Natural killer cell (primary cell): ENCODE measurements at regions not wholly inside any gene's neighbourhood (a gene's known extent, or its start where the extent isn't known, plus 50 kb on each side); places are given as distances from the start of the nearest gene placed in this dataset.

Experiments
- ATAC-seq, 3 donors: fragments of 150-1000 bp in 2 of 3; fragments of 200-7000 bp in 1 of 3; cut with Tn5 transposase; 1 replicate in 1 of 3; 2 replicates in 2 of 3; pipeline ENCODE4 v1.10.0; 2021; ENCODE audit warnings: mild to moderate bottlenecking in 2 of 3, moderate library complexity in 2 of 3
- DNase-seq, 2 donors: peaks; one replicate each; pipeline versions ENCODE4 v3.0.0 to v3.0.0-alpha.2; 2013 to 2021; ENCODE audit warnings: mixed read lengths in 1 of 2
- H3K27ac ChIP-seq: one replicate; pipeline ENCODE4 v1.5.1; 2013; ENCODE audit warnings: mild to moderate bottlenecking, low read length
- H3K27me3 ChIP-seq: one replicate; pipeline ENCODE4 v1.6.1; 2013; ENCODE audit warnings: low read length; ENCODE audit not compliant: control insufficient read depth, insufficient read depth
- H3K36me3 ChIP-seq: one replicate; pipeline ENCODE4 v1.6.1; 2013; ENCODE audit warnings: low read length; ENCODE audit not compliant: control insufficient read depth, insufficient read depth
- H3K4me1 ChIP-seq: one replicate; pipeline ENCODE4 v1.6.1; 2013; ENCODE audit warnings: low read length; ENCODE audit not compliant: control insufficient read depth, insufficient read depth
- H3K4me3 ChIP-seq: one replicate; pipeline ENCODE4 v1.5.1; 2013; ENCODE audit warnings: low read length
- H3K9me3 ChIP-seq: one replicate; pipeline ENCODE4 v1.6.1; 2013; ENCODE audit warnings: low read length; ENCODE audit not compliant: control insufficient read depth, insufficient read depth
- H3K27ac Mint-ChIP-seq, 2 donors: one replicate each; pipeline ENCODE4 v1.8.0; 2022; ENCODE audit warnings: mild to moderate bottlenecking in 2 of 2, mixed read lengths in 2 of 2, moderate library complexity in 1 of 2
- H3K27me3 Mint-ChIP-seq, 2 donors: one replicate each; pipeline ENCODE4 v1.8.0; 2022; ENCODE audit warnings: low read depth in 2 of 2, mixed read lengths in 2 of 2
- H3K36me3 Mint-ChIP-seq: one replicate; pipeline ENCODE4 v1.8.0; 2022; ENCODE audit warnings: mixed read lengths
- H3K4me1 Mint-ChIP-seq, 2 donors: one replicate each; pipeline ENCODE4 v1.8.0; 2022; ENCODE audit warnings: mixed read lengths in 2 of 2
- H3K4me3 Mint-ChIP-seq: one replicate; pipeline ENCODE4 v1.8.0; 2022; ENCODE audit warnings: mild to moderate bottlenecking, moderate library complexity, mixed read lengths
- H3K9me3 Mint-ChIP-seq, 2 donors: one replicate each; pipeline ENCODE4 v1.8.0; 2022; ENCODE audit warnings: mixed read lengths in 2 of 2
- WGBS: methylation state at CpG from one replicate; pipeline ENCODE4 v1.1.7; 2013; ENCODE audit warnings: missing lambda C conversion rate; ENCODE audit not compliant: insufficient coverage; 5-methylcytosine and 5-hydroxymethylcytosine counted together
- intact Hi-C: fragments of 100-400 bp; cut with micrococcal nuclease; formaldehyde crosslinking; loops from one replicate; pipeline ENCODE4 v1.14.2; 2022
- TF ChIP-seq, protein P1 (sequence below): fragments of 200-600 bp; IDR thresholded peaks from one replicate; pipeline ENCODE4 v1.8.0; 2022; ENCODE audit warnings: antibody characterized with exemption

DNA sequence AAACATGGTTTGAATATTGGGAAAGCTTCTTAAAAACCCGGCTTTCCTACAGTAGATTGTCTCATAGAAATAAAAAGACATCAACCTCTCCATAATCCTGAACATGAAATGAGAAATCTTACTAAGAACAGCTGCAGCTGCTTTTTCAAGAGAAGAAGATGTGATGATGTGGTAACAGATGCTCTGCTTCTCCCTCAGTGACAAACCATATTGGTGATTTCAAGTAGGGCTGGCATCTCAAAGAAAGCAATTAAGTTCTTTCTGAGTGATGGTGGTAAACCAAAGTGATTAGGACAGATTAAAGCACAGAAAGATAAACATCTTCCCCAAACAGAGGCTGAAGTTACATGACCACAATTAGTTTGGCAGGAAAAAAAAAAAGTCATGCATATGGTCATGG lies 1477.7 kb downstream of the RAPGEF2 start:
- Histone ChIP-seq H3K4me1 (no peaks in the 10 kb centered on the region), H3K27me3 (no peaks in the 10 kb centered on the region), H3K4me3 (no peak overlapping the region), H3K36me3 (no peaks in the 10 kb centered on the region), H3K9me3 (no peaks in the 10 kb centered on the region), H3K27ac (no peak overlapping the region)
- TF ChIP-seq, protein P1, sequence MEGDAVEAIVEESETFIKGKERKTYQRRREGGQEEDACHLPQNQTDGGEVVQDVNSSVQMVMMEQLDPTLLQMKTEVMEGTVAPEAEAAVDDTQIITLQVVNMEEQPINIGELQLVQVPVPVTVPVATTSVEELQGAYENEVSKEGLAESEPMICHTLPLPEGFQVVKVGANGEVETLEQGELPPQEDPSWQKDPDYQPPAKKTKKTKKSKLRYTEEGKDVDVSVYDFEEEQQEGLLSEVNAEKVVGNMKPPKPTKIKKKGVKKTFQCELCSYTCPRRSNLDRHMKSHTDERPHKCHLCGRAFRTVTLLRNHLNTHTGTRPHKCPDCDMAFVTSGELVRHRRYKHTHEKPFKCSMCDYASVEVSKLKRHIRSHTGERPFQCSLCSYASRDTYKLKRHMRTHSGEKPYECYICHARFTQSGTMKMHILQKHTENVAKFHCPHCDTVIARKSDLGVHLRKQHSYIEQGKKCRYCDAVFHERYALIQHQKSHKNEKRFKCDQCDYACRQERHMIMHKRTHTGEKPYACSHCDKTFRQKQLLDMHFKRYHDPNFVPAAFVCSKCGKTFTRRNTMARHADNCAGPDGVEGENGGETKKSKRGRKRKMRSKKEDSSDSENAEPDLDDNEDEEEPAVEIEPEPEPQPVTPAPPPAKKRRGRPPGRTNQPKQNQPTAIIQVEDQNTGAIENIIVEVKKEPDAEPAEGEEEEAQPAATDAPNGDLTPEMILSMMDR, result no peak
- Mint-ChIP-seq H3K4me3 (no peak overlapping the region), H3K27me3 (no peaks in the 10 kb centered on the region), H3K4me1 (no peaks in the 10 kb centered on the region), H3K27ac (no peak overlapping the region), H3K36me3 (no peaks in the 10 kb centered on the region), H3K9me3 (peaks cover 4% of the 10 kb centered on the region in 2 donors)
- intact Hi-C loops, result no loop called here
- no CpG with 5 or more reads among the region's 1 CpG for WGBS
- DNase-seq (no peak), ATAC-seq (no peak)

DNA sequence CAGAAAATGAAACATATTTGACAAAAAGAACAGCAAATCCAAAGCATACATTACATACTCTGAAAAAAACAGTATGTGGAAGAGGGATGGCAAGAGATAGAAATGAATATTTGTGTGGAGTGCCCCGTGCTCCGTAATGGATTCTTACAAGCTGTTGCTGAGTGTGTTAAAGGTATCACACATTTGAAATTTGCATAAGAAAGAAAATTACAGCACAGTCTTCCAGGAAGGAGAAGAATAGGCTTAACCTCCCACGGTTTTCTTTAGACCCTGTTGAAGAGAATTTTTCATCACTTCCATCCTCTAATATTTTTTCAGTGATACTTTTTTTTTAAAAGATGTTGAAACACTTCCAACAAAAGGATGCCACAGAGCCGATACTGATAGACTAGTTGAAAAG lies 1489.4 kb downstream of the RAPGEF2 start:
- intact Hi-C loops, result no loop called here
- Histone ChIP-seq H3K27ac (no peak overlapping the region), H3K9me3 (no peaks in the 10 kb centered on the region), H3K4me3 (no peak overlapping the region), H3K27me3 (no peaks in the 10 kb centered on the region), H3K4me1 (no peaks in the 10 kb centered on the region), H3K36me3 (no peaks in the 10 kb centered on the region)
- no peaks in the 10 kb centered on the region for H3K4me1 Mint-ChIP-seq
- no peak overlapping the region for H3K4me3 Mint-ChIP-seq
- no peaks in the 10 kb centered on the region for H3K36me3 Mint-ChIP-seq
- 68% methylated on average over 3 of the region's 4 CpGs for WGBS
- DNase-seq (no peak), ATAC-seq (no peak)
- TF ChIP-seq, protein P1, result no peak
- peaks cover 14% of the 10 kb centered on the region in 2 donors for H3K9me3 Mint-ChIP-seq
- no peak overlapping the region for H3K27ac Mint-ChIP-seq
- H3K27me3 Mint-ChIP-seq, result no peaks in the 10 kb centered on the region

DNA sequence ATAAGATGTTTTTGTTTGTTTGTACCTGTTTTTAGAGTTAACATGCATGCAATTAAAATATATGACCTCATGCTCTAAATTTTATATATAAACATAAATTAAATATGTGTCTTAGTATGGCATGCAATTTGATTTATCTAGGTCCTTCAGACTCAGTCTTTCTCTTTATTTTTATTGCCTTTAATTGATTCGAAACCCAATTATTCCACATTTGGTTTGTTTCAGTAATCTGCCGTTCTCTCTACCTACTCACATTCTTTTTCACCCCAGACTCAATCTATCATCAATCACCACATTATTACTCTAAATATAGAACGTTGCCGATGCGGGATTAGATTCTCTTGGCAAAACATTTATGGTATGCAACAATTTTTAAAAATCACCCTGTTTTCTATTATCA lies 1492.8 kb downstream of the RAPGEF2 start:
- H3K27me3 ChIP-seq, result no peaks in the 10 kb centered on the region
- peaks cover 5% of the 10 kb centered on the region for H3K36me3 Mint-ChIP-seq
- H3K4me3 Mint-ChIP-seq, result no peak overlapping the region
- no peak overlapping the region for H3K27ac Mint-ChIP-seq
- H3K4me3 ChIP-seq, result no peak overlapping the region
- DNase-seq, result no peak
- no peak for ATAC-seq
- intact Hi-C loops, result no loop called here
- H3K36me3 ChIP-seq, result no peaks in the 10 kb centered on the region
- peaks cover 14 to 15% of the 10 kb centered on the region in 2 donors for H3K9me3 Mint-ChIP-seq
- H3K9me3 ChIP-seq, result no peaks in the 10 kb centered on the region
- H3K27me3 Mint-ChIP-seq, result no peaks in the 10 kb centered on the region
- H3K4me1 ChIP-seq, result no peaks in the 10 kb centered on the region
- TF ChIP-seq, protein P1, result no peak
- WGBS, result 86% methylated on average over 5 of the region's 5 CpGs
- H3K27ac ChIP-seq, result no peak overlapping the region
- H3K4me1 Mint-ChIP-seq, result no peaks in the 10 kb centered on the region

DNA sequence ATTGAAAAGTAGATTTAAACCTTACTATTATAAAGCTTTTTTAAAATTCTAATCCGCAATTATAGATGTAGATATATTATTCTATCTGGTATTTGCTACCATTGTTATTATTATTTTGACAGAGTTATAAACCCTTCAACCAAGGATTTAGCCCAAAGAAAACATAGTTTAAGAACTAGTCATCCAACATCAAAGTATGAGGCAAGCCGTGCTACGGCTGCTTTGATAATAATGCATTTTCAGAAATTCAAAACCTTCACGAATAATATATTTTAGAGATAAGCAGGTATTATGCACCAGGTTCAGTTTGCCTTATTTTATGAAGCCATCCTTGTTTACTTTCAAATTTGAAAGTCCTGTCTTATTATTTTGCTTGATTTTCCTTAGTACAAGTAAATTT lies 1501.7 kb downstream of the RAPGEF2 start:
- Mint-ChIP-seq H3K27ac (no peak overlapping the region), H3K4me1 (no peaks in the 10 kb centered on the region), H3K4me3 (no peak overlapping the region), H3K27me3 (no peaks in the 10 kb centered on the region), H3K36me3 (peaks cover 7% of the 10 kb centered on the region), H3K9me3 (peaks cover 8 to 15% of the 10 kb centered on the region in 2 donors)
- Histone ChIP-seq H3K4me1 (no peaks in the 10 kb centered on the region), H3K9me3 (peaks cover 4% of the 10 kb centered on the region), H3K27me3 (no peaks in the 10 kb centered on the region), H3K36me3 (no peaks in the 10 kb centered on the region), H3K27ac (no peak overlapping the region), H3K4me3 (no peak overlapping the region)
- 100% methylated on average over 3 of the region's 4 CpGs for WGBS
- ATAC-seq (no peak), DNase-seq (no peak)
- intact Hi-C loops, result no loop called here
- TF ChIP-seq, protein P1, result no peak
